BJ (cell line): ENCODE measurements at regions not wholly inside any gene's neighbourhood (a gene's known extent, or its start where the extent isn't known, plus 50 kb on each side); places are given as distances from the start of the nearest gene placed in this dataset.

ENCODE experiments used
- CTCF ChIA-PET: fragments of 350-600 bp; formaldehyde crosslinking; extraction: SDS; loops from one replicate; lab custom pipeline; 2021; ENCODE audit warnings: antibody characterized with exemption, inconsistent platforms; lab: Yijun Ruan, JAX
- POLR2A ChIA-PET: fragments of 300-600 bp; sonication (Branson Sonifier 250); formaldehyde crosslinking; extraction: SDS; loops from one replicate; lab custom pipeline; 2021; ENCODE audit warnings: antibody characterized with exemption; lab: Charles Lee
- DNase-seq: peaks from one replicate; pipeline ENCODE4 v3.0.0-alpha.2; 2011; ENCODE audit warnings: low read depth
- H3K27me3 ChIP-seq: 2 replicates; pipeline ENCODE4 v1.6.0; 2011; ENCODE audit warnings: low read length; ENCODE audit not compliant: control insufficient read depth, insufficient read depth
- H3K36me3 ChIP-seq: 2 replicates; pipeline ENCODE4 v1.5.1; 2011; ENCODE audit warnings: low read length; ENCODE audit not compliant: control insufficient read depth, insufficient read depth
- H3K4me3 ChIP-seq: 2 replicates; pipeline ENCODE4 v1.5.1; 2011; ENCODE audit warnings: low read depth, mild to moderate bottlenecking, control low read depth, low read length
- TF ChIP-seq, protein P1 (sequence below): IDR thresholded peaks from 2 replicates; pipeline ENCODE4 v1.5.1; 2011; ENCODE audit warnings: low read depth, mild to moderate bottlenecking, control low read depth, inconsistent platforms, low read length, moderate library complexity; ENCODE audit not compliant: insufficient read depth

DNA sequence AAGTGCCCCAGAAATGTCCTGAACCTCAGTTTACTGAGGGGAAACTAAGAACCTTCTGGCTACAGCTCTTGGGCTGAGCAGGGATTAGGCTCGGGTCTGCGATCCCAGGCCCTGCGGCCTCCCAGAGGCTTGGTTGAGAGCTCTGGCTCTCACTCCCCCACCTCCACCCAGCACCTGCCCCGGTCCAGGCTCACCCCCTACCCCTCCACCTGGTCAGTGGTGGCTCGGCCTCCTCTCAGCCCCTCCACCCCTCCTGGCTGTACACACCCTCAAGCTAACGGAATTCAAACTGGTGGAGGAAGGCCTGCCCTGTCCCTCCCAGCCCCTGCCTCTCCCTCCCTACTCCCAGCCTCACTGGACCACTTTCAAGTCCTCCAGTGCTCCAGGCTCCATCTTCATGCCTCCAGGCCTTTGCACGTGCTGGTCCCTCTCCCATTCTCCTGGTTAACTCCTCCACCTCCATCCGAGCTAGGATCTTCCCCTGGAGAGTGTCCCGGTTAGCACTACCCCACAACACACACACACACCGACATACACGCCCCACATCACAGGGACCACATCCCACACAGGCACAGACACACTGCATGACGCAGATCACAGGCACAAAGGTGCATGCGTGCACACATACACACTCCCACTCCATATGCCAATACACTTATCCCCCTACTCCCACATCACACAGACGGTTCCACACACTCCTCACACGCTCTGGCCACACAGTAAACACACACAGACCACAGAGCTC is 130.9 kb downstream of the C9orf50 start:
- ChIA-PET CTCF (interaction anchor here (0.6 to 1.5 kb wide), 6 partner anchors 9 to 351 kb away, joined by 3 to 5 read pairs (median 4); no protein-coding TSS in a partner anchor), POLR2A (no interaction called here)
- Histone ChIP-seq H3K36me3 (no peaks in the 10 kb centered on the region; the same call in 1 of the 2 replicates), H3K4me3 (peak overlapping the region; percentile 14), H3K27me3 (no peaks in the 10 kb centered on the region)
- TF ChIP-seq, protein P1, sequence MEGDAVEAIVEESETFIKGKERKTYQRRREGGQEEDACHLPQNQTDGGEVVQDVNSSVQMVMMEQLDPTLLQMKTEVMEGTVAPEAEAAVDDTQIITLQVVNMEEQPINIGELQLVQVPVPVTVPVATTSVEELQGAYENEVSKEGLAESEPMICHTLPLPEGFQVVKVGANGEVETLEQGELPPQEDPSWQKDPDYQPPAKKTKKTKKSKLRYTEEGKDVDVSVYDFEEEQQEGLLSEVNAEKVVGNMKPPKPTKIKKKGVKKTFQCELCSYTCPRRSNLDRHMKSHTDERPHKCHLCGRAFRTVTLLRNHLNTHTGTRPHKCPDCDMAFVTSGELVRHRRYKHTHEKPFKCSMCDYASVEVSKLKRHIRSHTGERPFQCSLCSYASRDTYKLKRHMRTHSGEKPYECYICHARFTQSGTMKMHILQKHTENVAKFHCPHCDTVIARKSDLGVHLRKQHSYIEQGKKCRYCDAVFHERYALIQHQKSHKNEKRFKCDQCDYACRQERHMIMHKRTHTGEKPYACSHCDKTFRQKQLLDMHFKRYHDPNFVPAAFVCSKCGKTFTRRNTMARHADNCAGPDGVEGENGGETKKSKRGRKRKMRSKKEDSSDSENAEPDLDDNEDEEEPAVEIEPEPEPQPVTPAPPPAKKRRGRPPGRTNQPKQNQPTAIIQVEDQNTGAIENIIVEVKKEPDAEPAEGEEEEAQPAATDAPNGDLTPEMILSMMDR, result no peak
- DNase-seq, result no peak

DNA sequence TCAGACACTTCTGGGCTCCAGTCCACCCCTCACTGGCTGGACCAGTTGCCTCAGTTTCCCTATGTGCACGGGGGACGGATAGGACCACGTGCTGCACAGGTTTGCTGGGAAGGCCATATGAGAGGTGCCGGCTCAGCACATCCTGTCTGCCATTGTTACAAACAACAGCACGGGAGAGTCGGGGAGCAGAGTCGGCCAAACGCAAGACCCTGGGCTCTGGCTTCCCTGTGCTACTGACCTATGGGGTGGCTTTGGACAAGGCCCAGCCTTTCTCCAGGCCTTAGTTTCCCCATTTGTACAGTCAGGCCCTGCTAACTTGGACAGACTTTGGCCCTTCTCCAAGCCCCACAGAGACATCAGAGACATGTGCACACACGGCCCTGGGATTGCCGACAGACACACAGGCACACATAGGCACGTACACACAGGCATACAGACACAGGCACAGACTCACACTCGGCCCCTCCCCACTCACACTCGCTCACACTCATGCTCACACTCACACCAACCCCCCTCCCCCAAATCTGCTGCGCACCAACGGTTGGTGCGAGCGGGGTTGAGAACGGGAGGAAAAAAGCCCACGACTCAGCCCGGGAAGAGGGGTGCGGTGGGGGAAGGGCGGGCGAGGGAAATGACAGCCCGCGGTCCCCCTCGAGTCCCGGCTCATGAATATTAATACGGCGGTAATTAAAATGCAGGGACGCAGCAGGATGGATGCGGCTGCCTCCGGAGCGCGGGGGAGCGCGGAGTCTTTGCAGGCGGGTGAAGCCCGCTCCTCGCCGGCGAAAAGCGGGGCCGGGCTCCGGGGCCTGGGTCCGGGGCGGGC is 133.0 kb downstream of the C9orf50 start:
- CTCF ChIA-PET, result no interaction called here
- Histone ChIP-seq H3K27me3 (no peaks in the 10 kb centered on the region), H3K36me3 (no peaks in the 10 kb centered on the region; the same call in 1 of the 2 replicates), H3K4me3 (peak overlapping the region; percentile 33)
- POLR2A ChIA-PET, result no interaction called here
- DNase-seq, result no peak
- TF ChIP-seq, protein P1, result no peak

DNA sequence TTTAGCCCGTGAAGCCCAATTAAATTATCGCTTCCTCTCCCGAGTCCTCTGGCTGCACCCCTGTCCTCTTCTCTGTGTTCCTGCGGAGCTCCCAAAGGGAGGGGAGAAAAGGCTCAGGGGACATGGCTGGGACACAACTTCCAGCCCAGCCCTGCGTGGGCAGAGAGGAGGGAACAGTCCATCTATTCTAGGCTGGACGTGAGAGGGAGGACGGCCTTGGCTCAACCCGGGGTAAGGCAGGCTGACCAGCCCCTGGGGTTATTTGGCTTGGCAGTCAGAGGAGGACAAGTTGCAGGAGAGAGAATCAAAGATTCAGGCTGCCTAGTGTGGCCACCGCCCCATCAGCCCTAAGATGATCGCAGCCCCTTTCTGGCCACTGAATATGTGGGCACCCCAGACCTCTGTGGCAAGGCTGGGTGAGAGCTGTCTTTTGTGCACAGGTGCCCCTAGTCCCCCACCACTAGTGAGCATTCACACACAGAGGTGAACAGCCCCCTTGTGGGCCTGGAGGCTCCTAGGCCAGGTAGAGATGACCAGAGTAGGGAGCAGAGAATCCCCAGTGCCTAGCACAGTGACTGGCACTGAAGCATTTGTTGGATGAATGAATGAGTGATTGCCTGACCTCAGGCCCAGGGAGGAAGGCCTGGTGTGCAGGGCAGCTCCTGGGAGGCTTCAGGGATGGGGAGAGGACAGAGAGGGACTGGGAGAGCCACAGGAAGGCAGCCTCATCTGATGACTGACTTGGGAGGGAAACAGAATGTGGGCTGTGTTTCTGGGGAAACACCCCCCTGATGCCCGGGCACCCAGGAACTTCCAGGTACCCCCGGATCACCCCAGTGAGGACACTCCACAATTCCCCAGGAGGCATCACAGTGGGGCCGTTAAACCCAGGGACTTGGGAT is 133.9 kb downstream of the C9orf50 start:
- CTCF ChIA-PET, result interaction anchor here (1.1 to 1.6 kb wide), 2 partner anchors 345 to 348 kb away, joined by 3 to 5 read pairs; no protein-coding TSS in a partner anchor
- peak; percentile 72 for DNase-seq
- POLR2A ChIA-PET, result interaction anchor here (0.9 kb wide), 1 partner anchor 309 kb away, joined by 4 read pairs; the partner anchor contains the start of gene IER5L
- TF ChIP-seq, protein P1, result no peak
- Histone ChIP-seq H3K36me3 (no peaks in the 10 kb centered on the region), H3K27me3 (no peaks in the 10 kb centered on the region), H3K4me3 (no peak overlapping the region)

DNA sequence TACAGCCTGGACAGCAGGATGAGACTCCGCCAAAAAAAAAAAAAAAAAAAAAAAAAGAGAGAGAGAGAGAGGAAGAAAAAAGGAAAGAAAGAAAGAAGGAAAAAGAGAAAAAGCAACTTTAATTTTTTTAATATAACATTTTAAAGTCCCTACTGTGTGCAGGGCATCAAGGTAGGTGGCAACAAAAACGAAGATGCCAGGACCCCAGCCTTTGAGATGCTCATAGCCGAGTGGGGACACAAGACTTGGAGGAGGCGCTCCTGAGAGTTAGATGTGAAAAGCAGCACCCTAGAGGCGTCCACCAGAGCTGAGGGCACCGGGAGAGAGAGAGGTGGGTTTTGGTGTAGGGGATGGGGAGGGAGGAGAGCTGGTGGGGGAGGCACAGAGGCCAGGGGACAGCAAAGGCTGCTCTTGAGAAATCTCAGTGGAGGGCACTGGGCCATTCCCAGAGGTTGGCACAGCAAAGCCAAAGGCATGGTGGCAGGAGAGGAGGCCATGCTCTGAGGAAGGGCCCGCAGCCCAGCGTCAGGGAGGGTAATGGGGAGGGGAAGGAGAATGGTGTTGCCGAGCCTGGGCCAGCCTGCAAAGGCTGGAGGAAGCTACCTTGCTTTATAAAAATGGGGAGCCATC is 135.6 kb downstream of the C9orf50 start:
- Histone ChIP-seq H3K4me3 (no peak overlapping the region), H3K27me3 (no peaks in the 10 kb centered on the region), H3K36me3 (no peaks in the 10 kb centered on the region)
- CTCF ChIA-PET, result interaction anchor here (0.6 to 2.9 kb wide), 8 partner anchors 12 to 343 kb away, joined by 3 to 11 read pairs (median 4); no protein-coding TSS in a partner anchor
- no peak for DNase-seq
- POLR2A ChIA-PET, result interaction anchor here (0.5 to 1.0 kb wide), 2 partner anchors 11 to 312 kb away, joined by 3 to 4 read pairs; no protein-coding TSS in a partner anchor
- TF ChIP-seq, protein P1, result no peak
